ENCODE measurements at regions not wholly inside any gene's neighbourhood (a gene's known extent, or its start where the extent isn't known, plus 50 kb on each side); places are given as distances from the start of the nearest gene placed in this dataset.

- DNase-seq (ENCODE audit: low read depth, low spot score) = no peak
Observed at GRCh38 chr13:57045826-57046546, 94.7 kb upstream of the PRR20A start.

GRCh38 chr13:57056601-57057180 is 84.0 kb upstream of the PRR20A start:
- no peak for DNase-seq (ENCODE audit: low read depth, low spot score)

DNA sequence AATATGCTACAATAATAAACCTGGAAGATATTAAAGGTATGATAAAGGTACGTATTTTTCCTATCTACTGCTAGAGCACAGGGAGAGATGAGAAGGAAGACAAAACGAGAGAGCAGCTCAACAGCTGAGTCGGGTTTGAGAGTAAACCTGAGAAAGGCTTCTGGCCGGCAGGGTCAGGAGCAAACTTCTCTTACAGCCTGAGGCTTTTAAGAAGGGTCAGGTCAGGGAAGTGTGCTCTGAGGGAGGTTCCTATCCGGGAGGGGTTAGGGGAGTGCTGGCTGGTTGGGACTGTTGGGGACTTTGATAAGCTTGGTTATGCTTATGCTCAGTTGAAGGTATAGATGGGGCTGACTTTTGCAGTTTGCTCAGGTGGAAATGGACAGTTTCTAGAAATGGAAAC is 77.7 kb upstream of the PRR20A start:
- DNase-seq (ENCODE audit: low read depth, low spot score) = no peak

DNA sequence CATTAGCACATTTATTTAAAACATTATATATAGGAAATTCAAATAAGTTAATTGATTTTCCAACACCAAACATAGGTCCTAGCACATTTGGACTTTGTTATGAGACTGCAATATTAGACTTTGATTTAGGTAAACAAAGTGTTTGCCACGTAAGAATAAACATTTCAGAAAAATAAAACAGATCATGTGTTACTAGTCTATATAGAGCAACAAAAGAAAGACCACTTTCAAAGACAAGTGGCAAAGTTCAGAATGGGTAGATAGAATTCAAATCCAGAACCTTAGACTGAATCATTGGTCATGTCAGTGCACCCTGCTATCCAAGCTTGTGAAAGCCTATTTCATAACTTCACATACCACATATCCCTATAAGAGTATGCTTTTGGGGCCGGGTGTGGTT is 66.7 kb upstream of the PRR20A start:
- no peak for DNase-seq (ENCODE audit: low read depth, low spot score)

- DNase-seq (ENCODE audit: low read depth, low spot score) = no peak
Observed at GRCh38 chr13:57075588-57075987, 65.1 kb upstream of the PRR20A start.

DNA sequence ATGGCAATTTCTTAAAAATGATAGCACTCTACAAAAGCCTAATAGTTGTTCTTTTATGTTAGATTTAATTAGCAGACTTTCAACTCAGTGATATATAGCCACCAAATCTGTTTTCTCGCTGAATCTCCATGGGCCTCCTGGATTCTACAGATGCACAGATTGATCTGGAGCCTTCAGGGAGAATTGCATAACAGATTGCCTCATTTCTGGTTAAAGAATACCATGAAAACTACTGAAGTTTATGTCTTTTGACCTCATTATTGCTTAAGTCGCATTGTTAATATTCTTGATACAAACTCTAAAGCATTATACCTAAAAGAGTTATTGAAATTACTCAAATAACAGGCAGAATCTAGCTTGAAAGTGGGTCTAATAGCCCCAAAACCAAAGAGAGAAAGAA is 53.7 kb upstream of the PRR20A start:
- DNase-seq (ENCODE audit: low read depth, low spot score) = no peak

All from astrocyte of the hippocampus (primary cell).